Gastrocnemius medialis (tissue), 4 donors: ENCODE measurements at regions not wholly inside any gene's neighbourhood (a gene's known extent, or its start where the extent isn't known, plus 50 kb on each side); places are given as distances from the start of the nearest gene placed in this dataset.

Experiments
- POLR2A ChIP-seq, 2 donors: fragments of 450-650 bp; IDR thresholded peaks; one replicate each; pipeline ENCODE4 v1.6.1; 2017; ENCODE audit warnings: antibody characterized with exemption in 2 of 2, mild to moderate bottlenecking in 2 of 2, moderate library complexity in 2 of 2
- TF ChIP-seq, protein P1 (sequence below), 5 experiments: fragments of 450-650 bp in 3 of 5; fragments of 200-600 bp in 2 of 5; sonication (generic) in 2 of 5; IDR thresholded peaks in 4 of 5; conservative IDR thresholded peaks in 1 of 5; 1 replicate in 4 of 5; 2 replicates in 1 of 5; pipeline ENCODE4 v1.5.1; 2016 to 2019; ENCODE audit warnings: antibody characterized with exemption in 5 of 5, mild to moderate bottlenecking in 3 of 5, moderate library complexity in 3 of 5

DNA sequence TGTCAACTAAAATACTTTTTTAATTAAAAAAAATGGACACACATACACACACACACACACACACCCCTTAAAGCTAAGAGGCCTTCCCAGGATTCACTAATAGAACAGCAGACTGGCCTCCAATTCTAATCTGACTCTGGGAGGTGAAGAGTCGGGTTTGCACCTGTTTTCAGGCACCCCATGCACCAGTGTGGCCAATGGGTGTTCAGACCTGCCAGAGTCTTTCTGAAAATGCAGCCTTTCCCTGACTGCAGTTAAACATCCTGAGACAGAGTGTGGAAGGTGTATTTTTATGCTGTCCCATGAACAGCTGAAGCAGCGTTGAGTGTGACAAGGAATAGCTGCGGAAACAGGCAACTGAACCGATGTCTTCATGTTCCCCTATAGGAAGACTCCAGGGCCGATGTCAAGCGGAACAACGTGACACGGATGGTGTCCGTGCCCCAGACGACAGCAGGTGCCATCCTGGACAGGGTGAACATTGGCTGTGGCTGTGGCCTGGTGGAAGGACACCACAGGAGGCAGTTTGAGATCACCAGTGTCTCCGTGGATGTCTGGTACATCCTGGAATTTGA lies 74.6 kb upstream of the LYZL2 start:
- TF ChIP-seq POLR2A (IDR thresholded peaks at IDR 0.05): no peak
- TF ChIP-seq, protein P1, sequence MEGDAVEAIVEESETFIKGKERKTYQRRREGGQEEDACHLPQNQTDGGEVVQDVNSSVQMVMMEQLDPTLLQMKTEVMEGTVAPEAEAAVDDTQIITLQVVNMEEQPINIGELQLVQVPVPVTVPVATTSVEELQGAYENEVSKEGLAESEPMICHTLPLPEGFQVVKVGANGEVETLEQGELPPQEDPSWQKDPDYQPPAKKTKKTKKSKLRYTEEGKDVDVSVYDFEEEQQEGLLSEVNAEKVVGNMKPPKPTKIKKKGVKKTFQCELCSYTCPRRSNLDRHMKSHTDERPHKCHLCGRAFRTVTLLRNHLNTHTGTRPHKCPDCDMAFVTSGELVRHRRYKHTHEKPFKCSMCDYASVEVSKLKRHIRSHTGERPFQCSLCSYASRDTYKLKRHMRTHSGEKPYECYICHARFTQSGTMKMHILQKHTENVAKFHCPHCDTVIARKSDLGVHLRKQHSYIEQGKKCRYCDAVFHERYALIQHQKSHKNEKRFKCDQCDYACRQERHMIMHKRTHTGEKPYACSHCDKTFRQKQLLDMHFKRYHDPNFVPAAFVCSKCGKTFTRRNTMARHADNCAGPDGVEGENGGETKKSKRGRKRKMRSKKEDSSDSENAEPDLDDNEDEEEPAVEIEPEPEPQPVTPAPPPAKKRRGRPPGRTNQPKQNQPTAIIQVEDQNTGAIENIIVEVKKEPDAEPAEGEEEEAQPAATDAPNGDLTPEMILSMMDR (IDR thresholded peaks at IDR 0.05 in 4 of 5, conservative IDR thresholded peaks at IDR 0.05 in 1 of 5): no peak
